Activated T-cell treated with anti-CD3 and anti-CD28 coated beads, Interleukin-2, amount 50 U/mL, for 24 hours (primary cell): ENCODE measurements at regions not wholly inside any gene's neighbourhood (a gene's known extent, or its start where the extent isn't known, plus 50 kb on each side); places are given as distances from the start of the nearest gene placed in this dataset.
A peak's percentile ranks its signal among the peaks of the same experiment; 100 is the strongest.

Source experiments
- DNase-seq: peaks from one replicate; pipeline ENCODE4 v3.0.0-alpha.2; 2020
- H3K27ac Mint-ChIP-seq: 2 replicates; pipeline ENCODE4 v1.8.0; 2020; ENCODE audit warnings: mild to moderate bottlenecking, mixed read lengths
- H3K27me3 Mint-ChIP-seq: 2 replicates; pipeline ENCODE4 v1.8.0; 2020; ENCODE audit warnings: mixed read lengths
- H3K36me3 Mint-ChIP-seq: 2 replicates; pipeline ENCODE4 v1.8.0; 2020; ENCODE audit warnings: low read depth, mixed read lengths
- H3K4me1 Mint-ChIP-seq: 2 replicates; pipeline ENCODE4 v1.8.0; 2020; ENCODE audit warnings: low read depth, mixed read lengths
- H3K4me3 Mint-ChIP-seq: 2 replicates; pipeline ENCODE4 v1.8.0; 2020; ENCODE audit warnings: mild to moderate bottlenecking, moderate library complexity, mixed read lengths
- H3K9me3 Mint-ChIP-seq: 2 replicates; pipeline ENCODE4 v1.8.0; 2020; ENCODE audit warnings: mixed read lengths

GRCh38 chr1:194342484-194343262, 1156.3 kb upstream of the B3GALT2 start:
- H3K4me3 Mint-ChIP-seq, result no peak overlapping the region
- no peaks in the 10 kb centered on the region for H3K27me3 Mint-ChIP-seq
- H3K9me3 Mint-ChIP-seq, result no peaks in the 10 kb centered on the region
- no peak overlapping the region for H3K27ac Mint-ChIP-seq
- DNase-seq, result no peak
- H3K4me1 Mint-ChIP-seq, result peaks cover 16% of the 10 kb centered on the region
- no peaks in the 10 kb centered on the region for H3K36me3 Mint-ChIP-seq

- H3K4me1 Mint-ChIP-seq, result peaks cover 16% of the 10 kb centered on the region
- no peak overlapping the region for H3K4me3 Mint-ChIP-seq
- H3K27ac Mint-ChIP-seq, result no peak overlapping the region
- no peak for DNase-seq
- no peaks in the 10 kb centered on the region for H3K27me3 Mint-ChIP-seq
- no peaks in the 10 kb centered on the region for H3K9me3 Mint-ChIP-seq
- no peaks in the 10 kb centered on the region for H3K36me3 Mint-ChIP-seq
Measured at GRCh38 chr1:194341587-194341986, 1155.2 kb upstream of the B3GALT2 start.

GRCh38 chr1:194339471-194339870, 1153.1 kb upstream of the B3GALT2 start:
- Mint-ChIP-seq H3K36me3 (no peaks in the 10 kb centered on the region), H3K27ac (no peak overlapping the region), H3K27me3 (no peaks in the 10 kb centered on the region), H3K4me3 (no peak overlapping the region), H3K4me1 (peaks cover 16% of the 10 kb centered on the region), H3K9me3 (no peaks in the 10 kb centered on the region)
- no peak for DNase-seq

GRCh38 chr1:194338241-194338948, 1152.0 kb upstream of the B3GALT2 start:
- no peak for DNase-seq
- H3K4me1 Mint-ChIP-seq, result peaks cover 17% of the 10 kb centered on the region
- no peaks in the 10 kb centered on the region for H3K27me3 Mint-ChIP-seq
- peak overlapping the region; percentile 49 for H3K27ac Mint-ChIP-seq
- H3K36me3 Mint-ChIP-seq, result no peaks in the 10 kb centered on the region
- H3K9me3 Mint-ChIP-seq, result no peaks in the 10 kb centered on the region
- no peak overlapping the region for H3K4me3 Mint-ChIP-seq

- peaks cover 7% of the 10 kb centered on the region for H3K4me1 Mint-ChIP-seq
- no peaks in the 10 kb centered on the region for H3K9me3 Mint-ChIP-seq
- no peak for DNase-seq
- no peak overlapping the region for H3K27ac Mint-ChIP-seq
- no peaks in the 10 kb centered on the region for H3K36me3 Mint-ChIP-seq
- H3K27me3 Mint-ChIP-seq, result no peaks in the 10 kb centered on the region
- H3K4me3 Mint-ChIP-seq, result no peak overlapping the region
Measured at GRCh38 chr1:194333240-194333639, 1146.8 kb upstream of the B3GALT2 start.

- Mint-ChIP-seq H3K4me1 (peaks cover 3% of the 10 kb centered on the region), H3K27ac (no peak overlapping the region), H3K27me3 (no peaks in the 10 kb centered on the region), H3K36me3 (no peaks in the 10 kb centered on the region), H3K4me3 (no peak overlapping the region), H3K9me3 (no peaks in the 10 kb centered on the region)
- DNase-seq, result no peak
Measured at GRCh38 chr1:194331758-194332157, 1145.3 kb upstream of the B3GALT2 start.

- no peaks in the 10 kb centered on the region for H3K27me3 Mint-ChIP-seq
- no peak for DNase-seq
- H3K4me1 Mint-ChIP-seq, result no peaks in the 10 kb centered on the region
- H3K27ac Mint-ChIP-seq, result no peak overlapping the region
- no peak overlapping the region for H3K4me3 Mint-ChIP-seq
- H3K36me3 Mint-ChIP-seq, result no peaks in the 10 kb centered on the region
- H3K9me3 Mint-ChIP-seq, result no peaks in the 10 kb centered on the region
Measured at GRCh38 chr1:194322751-194323150, 1136.3 kb upstream of the B3GALT2 start.

GRCh38 chr1:194318790-194319280, 1132.4 kb upstream of the B3GALT2 start:
- Mint-ChIP-seq H3K27ac (no peak overlapping the region), H3K36me3 (no peaks in the 10 kb centered on the region), H3K9me3 (no peaks in the 10 kb centered on the region), H3K4me1 (no peaks in the 10 kb centered on the region), H3K27me3 (no peaks in the 10 kb centered on the region), H3K4me3 (no peak overlapping the region)
- no peak for DNase-seq

- no peaks in the 10 kb centered on the region for H3K36me3 Mint-ChIP-seq
- no peak overlapping the region for H3K4me3 Mint-ChIP-seq
- no peaks in the 10 kb centered on the region for H3K4me1 Mint-ChIP-seq
Measured at GRCh38 chr1:194309697-194310096, 1123.3 kb upstream of the B3GALT2 start.

GRCh38 chr1:194309269-194309668, 1122.9 kb upstream of the B3GALT2 start:
- H3K27ac Mint-ChIP-seq, result no peak overlapping the region
- no peak for DNase-seq
- no peaks in the 10 kb centered on the region for H3K36me3 Mint-ChIP-seq
- no peaks in the 10 kb centered on the region for H3K9me3 Mint-ChIP-seq
- no peak overlapping the region for H3K4me3 Mint-ChIP-seq
- no peaks in the 10 kb centered on the region for H3K27me3 Mint-ChIP-seq
- no peaks in the 10 kb centered on the region for H3K4me1 Mint-ChIP-seq

More at GRCh38 chr1:194309697-194310096, 1123.3 kb upstream of the B3GALT2 start:
- Mint-ChIP-seq H3K9me3 (no peaks in the 10 kb centered on the region), H3K27ac (no peak overlapping the region), H3K27me3 (no peaks in the 10 kb centered on the region)
- no peak for DNase-seq

- H3K27ac Mint-ChIP-seq, result no peak overlapping the region
- no peaks in the 10 kb centered on the region for H3K36me3 Mint-ChIP-seq
- H3K4me1 Mint-ChIP-seq, result peaks cover 33% of the 10 kb centered on the region
- no peaks in the 10 kb centered on the region for H3K9me3 Mint-ChIP-seq
- H3K27me3 Mint-ChIP-seq, result no peaks in the 10 kb centered on the region
- DNase-seq, result no peak
- no peak overlapping the region for H3K4me3 Mint-ChIP-seq
Measured at GRCh38 chr1:194300776-194301175, 1114.4 kb upstream of the B3GALT2 start.

- H3K9me3 Mint-ChIP-seq, result no peaks in the 10 kb centered on the region
- no peak overlapping the region for H3K27ac Mint-ChIP-seq
- H3K4me1 Mint-ChIP-seq, result peaks cover 37% of the 10 kb centered on the region
- H3K4me3 Mint-ChIP-seq, result no peak overlapping the region
- no peaks in the 10 kb centered on the region for H3K36me3 Mint-ChIP-seq
- no peak for DNase-seq
- no peaks in the 10 kb centered on the region for H3K27me3 Mint-ChIP-seq
Measured at GRCh38 chr1:194300340-194300739, 1113.9 kb upstream of the B3GALT2 start.

GRCh38 chr1:194298007-194298598, 1111.7 kb upstream of the B3GALT2 start:
- DNase-seq, result no peak
- Mint-ChIP-seq H3K36me3 (no peaks in the 10 kb centered on the region), H3K27ac (peak overlapping the region; percentile 96), H3K9me3 (no peaks in the 10 kb centered on the region), H3K27me3 (no peaks in the 10 kb centered on the region), H3K4me3 (no peak overlapping the region), H3K4me1 (peaks cover 48% of the 10 kb centered on the region)

- H3K4me1 Mint-ChIP-seq, result peaks cover 50% of the 10 kb centered on the region
- H3K9me3 Mint-ChIP-seq, result no peaks in the 10 kb centered on the region
- no peak for DNase-seq
- no peaks in the 10 kb centered on the region for H3K36me3 Mint-ChIP-seq
- H3K27ac Mint-ChIP-seq, result peak overlapping the region; percentile 96
- H3K27me3 Mint-ChIP-seq, result no peaks in the 10 kb centered on the region
- no peak overlapping the region for H3K4me3 Mint-ChIP-seq
Measured at GRCh38 chr1:194297094-194297493, 1110.7 kb upstream of the B3GALT2 start.

- Mint-ChIP-seq H3K9me3 (no peaks in the 10 kb centered on the region), H3K27ac (peak overlapping the region; percentile 1), H3K27me3 (no peaks in the 10 kb centered on the region), H3K4me3 (no peak overlapping the region), H3K4me1 (peaks cover 52% of the 10 kb centered on the region), H3K36me3 (no peaks in the 10 kb centered on the region)
- no peak for DNase-seq
Measured at GRCh38 chr1:194296201-194296600, 1109.8 kb upstream of the B3GALT2 start.
